ENCODE measurements at regions not wholly inside any gene's neighbourhood (a gene's known extent, or its start where the extent isn't known, plus 50 kb on each side); places are given as distances from the start of the nearest gene placed in this dataset.

DNA sequence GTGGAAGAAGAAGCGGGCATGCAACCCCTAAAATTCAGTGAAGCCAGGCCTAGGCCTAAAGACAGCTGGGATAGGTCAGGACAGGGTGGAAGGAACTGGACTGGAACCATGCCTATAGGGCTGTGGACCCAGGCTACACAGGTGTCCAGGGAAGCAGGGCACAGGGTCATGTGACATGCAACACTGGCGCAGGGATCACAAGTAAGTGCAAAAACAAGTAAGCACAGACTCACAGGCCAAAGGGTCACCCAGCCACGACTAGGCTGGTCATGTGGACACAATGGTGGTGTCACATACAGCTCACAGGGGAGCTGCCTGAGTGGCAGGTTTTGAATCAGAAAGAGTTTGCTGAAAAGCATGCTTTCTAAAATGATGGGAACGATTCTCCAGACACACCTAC, 195.7 kb downstream of the SPTSSA start:
- no peak for DNase-seq (ENCODE audit: low spot score)

GRCh38 chr14:34262127-34262910, 199.7 kb downstream of the SPTSSA start:
- in situ Hi-C loops (cut with MboI; ENCODE audit: low pct_unique_long_range_greater_than_20kb, low sequenced_read_pairs, unreplicated experiment), result no loop called here
- DNase-seq (ENCODE audit: low spot score), result no peak
- TF ChIP-seq CTCF (IDR thresholded peaks at IDR 0.05; ENCODE audit: extremely low read depth, insufficient read depth, missing control alignments), result no peak

More for the DNA sequence above, 195.7 kb downstream of the SPTSSA start:
- in situ Hi-C loops (cut with MboI; ENCODE audit: low pct_unique_long_range_greater_than_20kb, low sequenced_read_pairs, unreplicated experiment), result no loop called here
- TF ChIP-seq CTCF (IDR thresholded peaks at IDR 0.05; ENCODE audit: extremely low read depth, insufficient read depth, missing control alignments), result no peak

GRCh38 chr14:34259996-34260395, 202.0 kb downstream of the SPTSSA start:
- no peak for TF ChIP-seq CTCF (IDR thresholded peaks at IDR 0.05; ENCODE audit: extremely low read depth, insufficient read depth, missing control alignments)

DNA sequence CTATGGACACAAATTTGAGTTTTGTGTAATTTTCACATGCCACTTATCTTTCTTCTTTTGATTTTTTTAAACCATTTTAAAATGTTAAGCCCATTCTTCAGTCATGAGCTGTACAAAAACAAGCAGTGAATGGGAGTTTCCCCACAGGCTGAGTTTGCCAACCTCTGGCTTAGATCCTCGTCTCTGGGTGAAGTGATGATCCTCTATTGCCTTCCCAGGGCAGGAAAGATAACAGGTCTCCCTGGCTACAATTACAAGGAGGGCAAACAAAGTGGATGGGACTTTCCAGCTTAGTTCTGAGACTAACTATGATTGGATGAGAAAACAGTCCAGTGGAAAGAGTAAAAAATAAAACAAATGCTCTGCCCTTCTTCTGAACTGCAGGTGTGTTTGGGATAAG, 203.7 kb downstream of the SPTSSA start:
- no peak for TF ChIP-seq CTCF (IDR thresholded peaks at IDR 0.05; ENCODE audit: extremely low read depth, insufficient read depth, missing control alignments)
- in situ Hi-C loops (cut with MboI; ENCODE audit: low pct_unique_long_range_greater_than_20kb, low sequenced_read_pairs, unreplicated experiment), result no loop called here
- no peak for DNase-seq (ENCODE audit: low spot score)

More at GRCh38 chr14:34259996-34260395, 202.0 kb downstream of the SPTSSA start:
- in situ Hi-C loops (cut with MboI; ENCODE audit: low pct_unique_long_range_greater_than_20kb, low sequenced_read_pairs, unreplicated experiment), result no loop called here
- no peak for DNase-seq (ENCODE audit: low spot score)

DNA sequence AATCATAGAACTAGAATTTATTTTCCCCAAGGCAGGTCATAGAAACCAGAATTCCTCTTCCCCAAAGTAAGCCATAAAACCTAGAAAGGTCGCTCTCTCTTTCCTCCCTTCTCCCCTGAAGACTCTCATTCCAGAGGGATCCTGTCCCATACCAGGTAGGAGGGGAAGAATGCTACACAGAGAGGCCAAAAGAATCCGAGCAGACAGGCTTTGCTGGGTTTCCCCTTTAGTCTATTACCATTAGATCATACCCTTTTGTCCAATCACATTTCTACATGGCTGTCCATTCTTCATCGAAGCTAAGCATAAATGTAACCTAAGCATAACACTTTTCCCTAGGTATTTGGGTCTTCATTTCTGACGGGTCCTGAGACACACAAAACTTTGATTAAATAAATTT, 204.5 kb downstream of the SPTSSA start:
- no peak for TF ChIP-seq CTCF (IDR thresholded peaks at IDR 0.05; ENCODE audit: extremely low read depth, insufficient read depth, missing control alignments)
- in situ Hi-C loops (cut with MboI; ENCODE audit: low pct_unique_long_range_greater_than_20kb, low sequenced_read_pairs, unreplicated experiment), result no loop called here
- DNase-seq (ENCODE audit: low spot score), result no peak

- in situ Hi-C loops (cut with MboI; ENCODE audit: low pct_unique_long_range_greater_than_20kb, low sequenced_read_pairs, unreplicated experiment), result no loop called here
- no peak for TF ChIP-seq CTCF (IDR thresholded peaks at IDR 0.05; ENCODE audit: extremely low read depth, insufficient read depth, missing control alignments)
- DNase-seq (ENCODE audit: low spot score), result no peak
These were observed 205.8 kb downstream of the SPTSSA start for GRCh38 chr14:34256223-34256622.
